GM23338 (cell line): ENCODE measurements at regions not wholly inside any gene's neighbourhood (a gene's known extent, or its start where the extent isn't known, plus 50 kb on each side); places are given as distances from the start of the nearest gene placed in this dataset.

Experiments used
- ATAC-seq: fragments of 200-7000 bp; cut with Tn5 transposase; 3 replicates; pipeline ENCODE4 v1.9.1; 2020
- DNase-seq: peaks from one replicate; pipeline ENCODE4 v3.0.0-alpha.2; 2015; ENCODE audit warnings: low spot score
- H2AFZ ChIP-seq: fragments of 200-600 bp; sonication (generic); 2 replicates; pipeline ENCODE4 v1.8.0; 2016; ENCODE audit warnings: antibody characterized with exemption, mild to moderate bottlenecking, moderate library complexity
- H3F3A ChIP-seq: fragments of 200-600 bp; sonication (generic); replicated peaks from 2 replicates; pipeline ENCODE4 v1.8.0; 2017; ENCODE audit warnings: antibody characterized with exemption, mixed run types, low read depth
- H3K27ac ChIP-seq: fragments of 200-600 bp; sonication (generic); 2 replicates; pipeline ENCODE4 v1.6.1; 2016; ENCODE audit warnings: low read depth
- H3K27me3 ChIP-seq: fragments of 200-600 bp; sonication (generic); 2 replicates; pipeline ENCODE4 v1.8.0; 2016; ENCODE audit warnings: mild to moderate bottlenecking, mixed run types, moderate library complexity; ENCODE audit not compliant: insufficient read depth
- H3K36me3 ChIP-seq: fragments of 200-600 bp; sonication (generic); 2 replicates; pipeline ENCODE4 v1.8.0; 2016; ENCODE audit warnings: mild to moderate bottlenecking; ENCODE audit not compliant: insufficient read depth
- H3K4me1 ChIP-seq: fragments of 200-600 bp; sonication (generic); 2 replicates; pipeline ENCODE4 v1.8.0; 2016; ENCODE audit warnings: mild to moderate bottlenecking, moderate library complexity; ENCODE audit not compliant: insufficient read depth
- H3K4me2 ChIP-seq: fragments of 200-600 bp; sonication (generic); 2 replicates; pipeline ENCODE4 v1.7.1; 2017; ENCODE audit warnings: mixed run types
- H3K4me3 ChIP-seq: fragments of 200-600 bp; sonication (generic); 2 replicates; pipeline ENCODE4 v1.6.1; 2016; ENCODE audit warnings: mixed run types
- H3K79me2 ChIP-seq: fragments of 200-600 bp; sonication (generic); replicated peaks from 2 replicates; pipeline ENCODE4 v1.8.0; 2017; ENCODE audit warnings: mild to moderate bottlenecking; ENCODE audit not compliant: insufficient read depth
- H3K9me2 ChIP-seq: fragments of 200-600 bp; sonication (generic); 2 replicates; pipeline ENCODE4 v1.8.0; 2017; ENCODE audit not compliant: insufficient read depth
- H4K20me1 ChIP-seq: fragments of 200-600 bp; sonication (generic); replicated peaks from 2 replicates; pipeline ENCODE4 v1.8.0; 2017; ENCODE audit warnings: mild to moderate bottlenecking; ENCODE audit not compliant: insufficient read depth
- H3K27ac Mint-ChIP-seq: 2 replicates; pipeline ENCODE4 v1.8.0; 2020; ENCODE audit warnings: inconsistent platforms, mild to moderate bottlenecking, moderate library complexity, mixed read lengths
- H3K27me3 Mint-ChIP-seq: 3 replicates; pipeline ENCODE4 v1.8.0; 2022; ENCODE audit warnings: low read depth, mild to moderate bottlenecking, moderate library complexity, mixed read lengths, inconsistent platforms; ENCODE audit not compliant: insufficient read depth, poor library complexity
- H3K36me3 Mint-ChIP-seq: 3 replicates; pipeline ENCODE4 v1.8.0; 2021; ENCODE audit warnings: low read depth, mild to moderate bottlenecking, inconsistent platforms, moderate library complexity, mixed read lengths
- H3K4me1 Mint-ChIP-seq: 3 replicates; pipeline ENCODE4 v1.8.0; 2020; ENCODE audit warnings: mild to moderate bottlenecking, inconsistent platforms, mixed read lengths
- H3K4me3 Mint-ChIP-seq: 3 replicates; pipeline ENCODE4 v1.8.0; 2021; ENCODE audit warnings: moderate library complexity, mild to moderate bottlenecking, inconsistent platforms, mixed read lengths
- H3K9me3 Mint-ChIP-seq: 3 replicates; pipeline ENCODE4 v1.8.0; 2020; ENCODE audit warnings: moderate library complexity, mild to moderate bottlenecking, inconsistent platforms, mixed read lengths
- CREB1 ChIP-seq: fragments of 250-450 bp; sonication (Bioruptor Pico); IDR thresholded peaks from 2 replicates; pipeline ENCODE4 v1.5.0; 2020; ENCODE audit warnings: low read depth, mild to moderate bottlenecking, moderate library complexity
- EZH2 ChIP-seq: fragments of 200-600 bp; sonication (generic); IDR thresholded peaks from one replicate; pipeline ENCODE4 v1.8.0; 2017; ENCODE audit warnings: antibody characterized with exemption, mild to moderate bottlenecking, low read depth; ENCODE audit not compliant: unreplicated experiment
- EZH2phosphoT487 ChIP-seq: fragments of 200-600 bp; sonication (generic); IDR thresholded peaks from one replicate; pipeline ENCODE4 v1.8.1; 2018; ENCODE audit warnings: antibody characterized with exemption; ENCODE audit not compliant: unreplicated experiment
- JUNB ChIP-seq: IDR thresholded peaks from one replicate; pipeline ENCODE4 v1.6.1; 2016; ENCODE audit warnings: antibody characterized with exemption; ENCODE audit not compliant: unreplicated experiment
- POLR2AphosphoS5 ChIP-seq: IDR thresholded peaks from 2 replicates; pipeline ENCODE4 v1.6.1; 2016; ENCODE audit warnings: antibody characterized with exemption, low read depth
- STAT1 ChIP-seq: IDR thresholded peaks from one replicate; pipeline ENCODE4 v1.6.1; 2016; ENCODE audit warnings: antibody characterized with exemption; ENCODE audit not compliant: unreplicated experiment
- ZNF114 ChIP-seq: fragments of 250-450 bp; sonication (Bioruptor Pico); IDR thresholded peaks from 2 replicates; pipeline ENCODE4 v1.5.0; 2020; ENCODE audit warnings: mild to moderate bottlenecking, moderate library complexity
- ZNF331 ChIP-seq: fragments of 250-450 bp; sonication (Bioruptor Pico); IDR thresholded peaks from 2 replicates; pipeline ENCODE4 v1.5.0; 2020; ENCODE audit warnings: low read depth, mild to moderate bottlenecking, moderate library complexity
- TF ChIP-seq, protein P1 (sequence below): IDR thresholded peaks from 2 replicates; pipeline ENCODE4 v1.6.1; 2016; ENCODE audit warnings: antibody characterized with exemption
- TF ChIP-seq, protein P2 (sequence below): IDR thresholded peaks from one replicate; pipeline ENCODE4 v1.6.1; 2018; ENCODE audit warnings: antibody characterized with exemption; ENCODE audit not compliant: unreplicated experiment
- TF ChIP-seq, protein P3 (sequence below): fragments of 250-450 bp; sonication (Bioruptor Pico); IDR thresholded peaks from 2 replicates; pipeline ENCODE4 v1.5.0; 2020; ENCODE audit warnings: mild to moderate bottlenecking, moderate library complexity
- TF ChIP-seq, protein P4 (sequence below), 2 experiments: fragments of 200-600 bp in 1 of 2; sonication (generic) in 1 of 2; conservative IDR thresholded peaks; 2 replicates each; pipeline versions ENCODE4 v1.5.1 to v1.6.1; 2016 to 2017; ENCODE audit warnings: antibody characterized with exemption in 2 of 2, low read depth in 2 of 2, mild to moderate bottlenecking in 2 of 2, moderate library complexity in 1 of 2

DNA sequence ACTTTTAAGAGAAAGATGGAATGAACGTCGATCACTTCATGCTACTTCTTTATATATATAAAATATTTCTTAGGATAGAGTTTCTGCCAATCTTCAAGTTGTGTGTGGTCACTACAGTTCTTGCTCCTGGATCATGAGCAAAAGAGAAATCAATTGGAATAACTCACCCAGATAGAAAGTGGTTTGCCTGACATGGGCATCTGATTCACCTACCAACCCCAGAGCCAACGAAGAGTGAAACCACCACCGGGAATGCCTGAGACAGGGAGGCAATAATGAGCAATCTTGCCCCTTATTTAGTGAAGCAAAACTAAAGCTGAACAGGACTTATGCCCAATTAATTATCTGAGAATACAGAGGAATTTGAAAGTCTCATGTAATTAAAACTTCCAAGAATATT is 250.2 kb upstream of the REG3G start:
- Histone ChIP-seq H3K4me1 (no peaks in the 10 kb centered on the region), H3K79me2 (no peaks in the 10 kb centered on the region), H3K27ac (no peak overlapping the region), H2AFZ (no peak overlapping the region), H3K4me2 (no peak overlapping the region), H3F3A (no peaks in the 10 kb centered on the region), H3K36me3 (no peaks in the 10 kb centered on the region), H4K20me1 (no peaks in the 10 kb centered on the region), H3K27me3 (no peaks in the 10 kb centered on the region), H3K4me3 (no peak overlapping the region), H3K9me2 (0 out of 2 replicates have a peak, but pooled peaks cover 4% of the 10 kb centered on the region)
- no peaks in the 10 kb centered on the region for H3K27me3 Mint-ChIP-seq
- peaks cover 7% of the 10 kb centered on the region for H3K36me3 Mint-ChIP-seq
- no peak for DNase-seq
- TF ChIP-seq CREB1 (no peak), JUNB (no peak), ZNF114 (CRISPR knock-in tag) (no peak), STAT1 (no peak), POLR2AphosphoS5 (no peak), EZH2 (no peak), EZH2phosphoT487 (no peak), ZNF331 (CRISPR knock-in tag) (no peak)
- TF ChIP-seq, protein P1, sequence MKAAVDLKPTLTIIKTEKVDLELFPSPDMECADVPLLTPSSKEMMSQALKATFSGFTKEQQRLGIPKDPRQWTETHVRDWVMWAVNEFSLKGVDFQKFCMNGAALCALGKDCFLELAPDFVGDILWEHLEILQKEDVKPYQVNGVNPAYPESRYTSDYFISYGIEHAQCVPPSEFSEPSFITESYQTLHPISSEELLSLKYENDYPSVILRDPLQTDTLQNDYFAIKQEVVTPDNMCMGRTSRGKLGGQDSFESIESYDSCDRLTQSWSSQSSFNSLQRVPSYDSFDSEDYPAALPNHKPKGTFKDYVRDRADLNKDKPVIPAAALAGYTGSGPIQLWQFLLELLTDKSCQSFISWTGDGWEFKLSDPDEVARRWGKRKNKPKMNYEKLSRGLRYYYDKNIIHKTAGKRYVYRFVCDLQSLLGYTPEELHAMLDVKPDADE = no peak
- TF ChIP-seq, protein P2, sequence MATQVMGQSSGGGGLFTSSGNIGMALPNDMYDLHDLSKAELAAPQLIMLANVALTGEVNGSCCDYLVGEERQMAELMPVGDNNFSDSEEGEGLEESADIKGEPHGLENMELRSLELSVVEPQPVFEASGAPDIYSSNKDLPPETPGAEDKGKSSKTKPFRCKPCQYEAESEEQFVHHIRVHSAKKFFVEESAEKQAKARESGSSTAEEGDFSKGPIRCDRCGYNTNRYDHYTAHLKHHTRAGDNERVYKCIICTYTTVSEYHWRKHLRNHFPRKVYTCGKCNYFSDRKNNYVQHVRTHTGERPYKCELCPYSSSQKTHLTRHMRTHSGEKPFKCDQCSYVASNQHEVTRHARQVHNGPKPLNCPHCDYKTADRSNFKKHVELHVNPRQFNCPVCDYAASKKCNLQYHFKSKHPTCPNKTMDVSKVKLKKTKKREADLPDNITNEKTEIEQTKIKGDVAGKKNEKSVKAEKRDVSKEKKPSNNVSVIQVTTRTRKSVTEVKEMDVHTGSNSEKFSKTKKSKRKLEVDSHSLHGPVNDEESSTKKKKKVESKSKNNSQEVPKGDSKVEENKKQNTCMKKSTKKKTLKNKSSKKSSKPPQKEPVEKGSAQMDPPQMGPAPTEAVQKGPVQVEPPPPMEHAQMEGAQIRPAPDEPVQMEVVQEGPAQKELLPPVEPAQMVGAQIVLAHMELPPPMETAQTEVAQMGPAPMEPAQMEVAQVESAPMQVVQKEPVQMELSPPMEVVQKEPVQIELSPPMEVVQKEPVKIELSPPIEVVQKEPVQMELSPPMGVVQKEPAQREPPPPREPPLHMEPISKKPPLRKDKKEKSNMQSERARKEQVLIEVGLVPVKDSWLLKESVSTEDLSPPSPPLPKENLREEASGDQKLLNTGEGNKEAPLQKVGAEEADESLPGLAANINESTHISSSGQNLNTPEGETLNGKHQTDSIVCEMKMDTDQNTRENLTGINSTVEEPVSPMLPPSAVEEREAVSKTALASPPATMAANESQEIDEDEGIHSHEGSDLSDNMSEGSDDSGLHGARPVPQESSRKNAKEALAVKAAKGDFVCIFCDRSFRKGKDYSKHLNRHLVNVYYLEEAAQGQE = no peak
- TF ChIP-seq, protein P3, sequence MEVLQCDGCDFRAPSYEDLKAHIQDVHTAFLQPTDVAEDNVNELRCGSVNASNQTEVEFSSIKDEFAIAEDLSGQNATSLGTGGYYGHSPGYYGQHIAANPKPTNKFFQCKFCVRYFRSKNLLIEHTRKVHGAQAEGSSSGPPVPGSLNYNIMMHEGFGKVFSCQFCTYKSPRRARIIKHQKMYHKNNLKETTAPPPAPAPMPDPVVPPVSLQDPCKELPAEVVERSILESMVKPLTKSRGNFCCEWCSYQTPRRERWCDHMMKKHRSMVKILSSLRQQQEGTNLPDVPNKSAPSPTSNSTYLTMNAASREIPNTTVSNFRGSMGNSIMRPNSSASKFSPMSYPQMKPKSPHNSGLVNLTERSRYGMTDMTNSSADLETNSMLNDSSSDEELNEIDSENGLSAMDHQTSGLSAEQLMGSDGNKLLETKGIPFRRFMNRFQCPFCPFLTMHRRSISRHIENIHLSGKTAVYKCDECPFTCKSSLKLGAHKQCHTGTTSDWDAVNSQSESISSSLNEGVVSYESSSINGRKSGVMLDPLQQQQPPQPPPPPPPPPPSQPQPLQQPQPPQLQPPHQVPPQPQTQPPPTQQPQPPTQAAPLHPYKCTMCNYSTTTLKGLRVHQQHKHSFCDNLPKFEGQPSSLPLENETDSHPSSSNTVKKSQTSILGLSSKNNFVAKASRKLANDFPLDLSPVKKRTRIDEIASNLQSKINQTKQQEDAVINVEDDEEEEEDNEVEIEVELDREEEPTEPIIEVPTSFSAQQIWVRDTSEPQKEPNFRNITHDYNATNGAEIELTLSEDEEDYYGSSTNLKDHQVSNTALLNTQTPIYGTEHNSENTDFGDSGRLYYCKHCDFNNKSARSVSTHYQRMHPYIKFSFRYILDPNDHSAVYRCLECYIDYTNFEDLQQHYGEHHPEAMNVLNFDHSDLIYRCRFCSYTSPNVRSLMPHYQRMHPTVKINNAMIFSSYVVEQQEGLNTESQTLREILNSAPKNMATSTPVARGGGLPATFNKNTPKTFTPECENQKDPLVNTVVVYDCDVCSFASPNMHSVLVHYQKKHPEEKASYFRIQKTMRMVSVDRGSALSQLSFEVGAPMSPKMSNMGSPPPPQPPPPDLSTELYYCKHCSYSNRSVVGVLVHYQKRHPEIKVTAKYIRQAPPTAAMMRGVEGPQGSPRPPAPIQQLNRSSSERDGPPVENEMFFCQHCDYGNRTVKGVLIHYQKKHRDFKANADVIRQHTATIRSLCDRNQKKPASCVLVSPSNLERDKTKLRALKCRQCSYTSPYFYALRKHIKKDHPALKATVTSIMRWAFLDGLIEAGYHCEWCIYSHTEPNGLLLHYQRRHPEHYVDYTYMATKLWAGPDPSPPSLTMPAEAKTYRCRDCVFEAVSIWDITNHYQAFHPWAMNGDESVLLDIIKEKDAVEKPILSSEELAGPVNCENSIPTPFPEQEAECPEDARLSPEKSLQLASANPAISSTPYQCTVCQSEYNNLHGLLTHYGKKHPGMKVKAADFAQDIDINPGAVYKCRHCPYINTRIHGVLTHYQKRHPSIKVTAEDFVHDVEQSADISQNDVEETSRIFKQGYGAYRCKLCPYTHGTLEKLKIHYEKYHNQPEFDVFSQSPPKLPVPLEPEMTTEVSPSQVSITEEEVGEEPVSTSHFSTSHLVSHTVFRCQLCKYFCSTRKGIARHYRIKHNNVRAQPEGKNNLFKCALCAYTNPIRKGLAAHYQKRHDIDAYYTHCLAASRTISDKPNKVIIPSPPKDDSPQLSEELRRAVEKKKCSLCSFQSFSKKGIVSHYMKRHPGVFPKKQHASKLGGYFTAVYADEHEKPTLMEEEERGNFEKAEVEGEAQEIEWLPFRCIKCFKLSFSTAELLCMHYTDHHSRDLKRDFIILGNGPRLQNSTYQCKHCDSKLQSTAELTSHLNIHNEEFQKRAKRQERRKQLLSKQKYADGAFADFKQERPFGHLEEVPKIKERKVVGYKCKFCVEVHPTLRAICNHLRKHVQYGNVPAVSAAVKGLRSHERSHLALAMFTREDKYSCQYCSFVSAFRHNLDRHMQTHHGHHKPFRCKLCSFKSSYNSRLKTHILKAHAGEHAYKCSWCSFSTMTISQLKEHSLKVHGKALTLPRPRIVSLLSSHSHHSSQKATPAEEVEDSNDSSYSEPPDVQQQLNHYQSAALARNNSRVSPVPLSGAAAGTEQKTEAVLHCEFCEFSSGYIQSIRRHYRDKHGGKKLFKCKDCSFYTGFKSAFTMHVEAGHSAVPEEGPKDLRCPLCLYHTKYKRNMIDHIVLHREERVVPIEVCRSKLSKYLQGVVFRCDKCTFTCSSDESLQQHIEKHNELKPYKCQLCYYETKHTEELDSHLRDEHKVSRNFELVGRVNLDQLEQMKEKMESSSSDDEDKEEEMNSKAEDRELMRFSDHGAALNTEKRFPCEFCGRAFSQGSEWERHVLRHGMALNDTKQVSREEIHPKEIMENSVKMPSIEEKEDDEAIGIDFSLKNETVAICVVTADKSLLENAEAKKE (CRISPR knock-in tag) = no peak
- TF ChIP-seq, protein P4, sequence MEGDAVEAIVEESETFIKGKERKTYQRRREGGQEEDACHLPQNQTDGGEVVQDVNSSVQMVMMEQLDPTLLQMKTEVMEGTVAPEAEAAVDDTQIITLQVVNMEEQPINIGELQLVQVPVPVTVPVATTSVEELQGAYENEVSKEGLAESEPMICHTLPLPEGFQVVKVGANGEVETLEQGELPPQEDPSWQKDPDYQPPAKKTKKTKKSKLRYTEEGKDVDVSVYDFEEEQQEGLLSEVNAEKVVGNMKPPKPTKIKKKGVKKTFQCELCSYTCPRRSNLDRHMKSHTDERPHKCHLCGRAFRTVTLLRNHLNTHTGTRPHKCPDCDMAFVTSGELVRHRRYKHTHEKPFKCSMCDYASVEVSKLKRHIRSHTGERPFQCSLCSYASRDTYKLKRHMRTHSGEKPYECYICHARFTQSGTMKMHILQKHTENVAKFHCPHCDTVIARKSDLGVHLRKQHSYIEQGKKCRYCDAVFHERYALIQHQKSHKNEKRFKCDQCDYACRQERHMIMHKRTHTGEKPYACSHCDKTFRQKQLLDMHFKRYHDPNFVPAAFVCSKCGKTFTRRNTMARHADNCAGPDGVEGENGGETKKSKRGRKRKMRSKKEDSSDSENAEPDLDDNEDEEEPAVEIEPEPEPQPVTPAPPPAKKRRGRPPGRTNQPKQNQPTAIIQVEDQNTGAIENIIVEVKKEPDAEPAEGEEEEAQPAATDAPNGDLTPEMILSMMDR (conservative IDR thresholded peaks at IDR 0.05; ENCODE audit: low read depth in 2 of 2) = no peak
- ATAC-seq = no peak
- peaks cover 8% of the 10 kb centered on the region; the same call in 2 of the 3 replicates for H3K9me3 Mint-ChIP-seq
- no peak overlapping the region for H3K27ac Mint-ChIP-seq
- no peaks in the 10 kb centered on the region for H3K4me1 Mint-ChIP-seq
- H3K4me3 Mint-ChIP-seq = no peak overlapping the region
